HG02588 (cell line): ENCODE measurements at regions not wholly inside any gene's neighbourhood (a gene's known extent, or its start where the extent isn't known, plus 50 kb on each side); places are given as distances from the start of the nearest gene placed in this dataset.

Experiments used
- ATAC-seq: cut with Tn5 transposase; IDR thresholded peaks from one replicate; pipeline ENCODE4 v1.9.1; 2021; ENCODE audit warnings: mild to moderate bottlenecking, moderate library complexity; ENCODE audit not compliant: unreplicated experiment

- no peak for ATAC-seq
Observed at GRCh38 chr13:76231522-76232167, 595.5 kb downstream of the LMO7 start.

GRCh38 chr13:76229281-76229680, 593.2 kb downstream of the LMO7 start:
- no peak for ATAC-seq

- no peak for ATAC-seq
Observed at GRCh38 chr13:76226941-76227340, 590.8 kb downstream of the LMO7 start.

GRCh38 chr13:76225815-76226489, 589.8 kb downstream of the LMO7 start:
- ATAC-seq, result no peak

GRCh38 chr13:76223999-76224398, 587.9 kb downstream of the LMO7 start:
- ATAC-seq, result no peak

GRCh38 chr13:76223565-76223964, 587.4 kb downstream of the LMO7 start:
- ATAC-seq, result no peak

- ATAC-seq, result no peak
Observed at GRCh38 chr13:76222511-76222910, 586.4 kb downstream of the LMO7 start.

- no peak for ATAC-seq
Observed at GRCh38 chr13:76216729-76217128, 580.6 kb downstream of the LMO7 start.

- peak; percentile 42 for ATAC-seq
Observed at GRCh38 chr13:76214001-76214400, 577.9 kb downstream of the LMO7 start.

GRCh38 chr13:76213423-76213904, 577.3 kb downstream of the LMO7 start:
- ATAC-seq, result peak; percentile 32

- no peak for ATAC-seq
Observed at GRCh38 chr13:76210262-76210661, 574.1 kb downstream of the LMO7 start.

- ATAC-seq, result no peak
Observed at GRCh38 chr13:76198568-76199163, 562.5 kb downstream of the LMO7 start.

GRCh38 chr13:76189882-76190519, 553.9 kb downstream of the LMO7 start:
- no peak for ATAC-seq

- no peak for ATAC-seq
Observed at GRCh38 chr13:76175961-76176725, 540.0 kb downstream of the LMO7 start.

- no peak for ATAC-seq
Observed at GRCh38 chr13:76168661-76169060, 532.5 kb downstream of the LMO7 start.

GRCh38 chr13:76164290-76164689, 528.2 kb downstream of the LMO7 start:
- no peak for ATAC-seq

- no peak for ATAC-seq
Observed at GRCh38 chr13:76163761-76164160, 527.6 kb downstream of the LMO7 start.

GRCh38 chr13:76160961-76161925, 525.1 kb downstream of the LMO7 start:
- ATAC-seq, result no peak

- ATAC-seq, result no peak
Observed at GRCh38 chr13:76160506-76160905, 524.4 kb downstream of the LMO7 start.

GRCh38 chr13:76157926-76158325, 521.8 kb downstream of the LMO7 start:
- ATAC-seq, result no peak
